ENCODE measurements at regions not wholly inside any gene's neighbourhood (a gene's known extent, or its start where the extent isn't known, plus 50 kb on each side); places are given as distances from the start of the nearest gene placed in this dataset.

DNA sequence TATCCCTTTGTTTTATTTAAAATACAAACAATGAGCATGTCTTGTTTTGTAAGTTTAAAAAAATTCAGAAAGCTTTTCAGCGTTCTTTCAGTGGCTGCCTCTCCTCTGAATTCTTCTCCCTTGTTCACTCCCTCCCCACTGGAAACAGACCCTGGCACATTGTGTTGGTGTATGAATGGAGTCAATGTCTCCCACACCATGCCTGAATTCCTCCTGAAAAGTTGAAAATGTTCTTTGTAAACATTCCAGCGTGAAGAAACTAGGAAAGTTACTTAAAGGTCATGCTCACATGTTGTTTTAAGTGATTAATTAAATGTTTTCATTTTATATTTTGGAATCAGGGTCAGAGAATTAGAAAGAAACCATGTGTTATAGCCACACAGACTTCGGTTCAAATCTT lies 136.9 kb upstream of the DYNLRB2 start:
- TF ChIP-seq, protein P1, sequence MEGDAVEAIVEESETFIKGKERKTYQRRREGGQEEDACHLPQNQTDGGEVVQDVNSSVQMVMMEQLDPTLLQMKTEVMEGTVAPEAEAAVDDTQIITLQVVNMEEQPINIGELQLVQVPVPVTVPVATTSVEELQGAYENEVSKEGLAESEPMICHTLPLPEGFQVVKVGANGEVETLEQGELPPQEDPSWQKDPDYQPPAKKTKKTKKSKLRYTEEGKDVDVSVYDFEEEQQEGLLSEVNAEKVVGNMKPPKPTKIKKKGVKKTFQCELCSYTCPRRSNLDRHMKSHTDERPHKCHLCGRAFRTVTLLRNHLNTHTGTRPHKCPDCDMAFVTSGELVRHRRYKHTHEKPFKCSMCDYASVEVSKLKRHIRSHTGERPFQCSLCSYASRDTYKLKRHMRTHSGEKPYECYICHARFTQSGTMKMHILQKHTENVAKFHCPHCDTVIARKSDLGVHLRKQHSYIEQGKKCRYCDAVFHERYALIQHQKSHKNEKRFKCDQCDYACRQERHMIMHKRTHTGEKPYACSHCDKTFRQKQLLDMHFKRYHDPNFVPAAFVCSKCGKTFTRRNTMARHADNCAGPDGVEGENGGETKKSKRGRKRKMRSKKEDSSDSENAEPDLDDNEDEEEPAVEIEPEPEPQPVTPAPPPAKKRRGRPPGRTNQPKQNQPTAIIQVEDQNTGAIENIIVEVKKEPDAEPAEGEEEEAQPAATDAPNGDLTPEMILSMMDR (IDR thresholded peaks at IDR 0.05) = no peak
- TF ChIP-seq POLR2A (IDR thresholded peaks at IDR 0.05) = no peak
